ENCODE measurements at regions not wholly inside any gene's neighbourhood (a gene's known extent, or its start where the extent isn't known, plus 50 kb on each side); places are given as distances from the start of the nearest gene placed in this dataset.

DNA sequence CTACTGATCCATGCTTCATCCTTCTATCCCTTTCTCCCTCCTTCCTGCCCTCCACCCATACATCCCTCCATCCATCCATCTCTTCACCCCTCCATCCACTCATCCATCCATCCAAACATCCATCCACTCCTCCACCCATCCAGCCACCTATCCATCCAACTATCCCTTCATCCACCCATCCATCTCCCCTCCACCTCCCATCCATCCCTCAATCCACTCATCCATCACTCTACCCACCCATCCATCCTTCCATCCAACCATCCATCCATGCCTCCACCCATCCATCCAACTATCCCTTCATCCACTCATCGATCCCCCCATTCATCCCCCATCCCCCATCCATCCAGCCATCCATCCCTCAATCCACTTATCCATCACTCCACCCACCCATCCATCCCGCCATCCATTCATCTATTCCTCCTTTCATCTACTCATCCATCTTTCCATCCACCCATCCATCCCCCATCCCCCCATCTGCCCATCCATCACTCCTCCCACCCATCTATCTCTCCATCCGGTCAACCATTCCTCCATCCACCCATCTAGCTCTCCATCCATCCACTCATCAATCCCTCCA is 132.4 kb upstream of the IQSEC1 start:
- DNase-seq: no peak
- Histone ChIP-seq H3K9me2 (replicated peaks; ENCODE audit: insufficient read depth, low read length) (no peaks in the 10 kb centered on the region), H2AFZ (ENCODE audit: low read length) (no peak overlapping the region), H3K4me3 (ENCODE audit: low read length) (no peak overlapping the region), H3K27me3 (replicated peaks; ENCODE audit: insufficient read depth, low read length) (peaks cover 8% of the 10 kb centered on the region; the same call in 1 of the 2 replicates), H3K4me2 (ENCODE audit: low read depth, low read length) (no peak overlapping the region), H3K79me2 (ENCODE audit: low read length) (no peaks in the 10 kb centered on the region), H3K9me3 (replicated peaks; ENCODE audit: insufficient read depth, low read length) (no peaks in the 10 kb centered on the region), H3K27ac (ENCODE audit: low read length) (no peak overlapping the region), H3K36me3 (replicated peaks; ENCODE audit: insufficient read depth, low read length) (no peaks in the 10 kb centered on the region), H3K4me1 (ENCODE audit: low read length) (no peaks in the 10 kb centered on the region), H4K20me1 (ENCODE audit: insufficient read depth, low read length) (no peaks in the 10 kb centered on the region), H3F3A (ENCODE audit: insufficient read depth, low read length) (no peaks in the 10 kb centered on the region), H3K9ac (ENCODE audit: low read length) (no peak overlapping the region)
- TF ChIP-seq EZH2 (optimal IDR thresholded peaks at IDR 0.05; ENCODE audit: low read depth, low read length) (no peak), EZH2phosphoT487 (IDR thresholded peaks at IDR 0.05; ENCODE audit: low read length) (no peak)
- TF ChIP-seq, protein P1, sequence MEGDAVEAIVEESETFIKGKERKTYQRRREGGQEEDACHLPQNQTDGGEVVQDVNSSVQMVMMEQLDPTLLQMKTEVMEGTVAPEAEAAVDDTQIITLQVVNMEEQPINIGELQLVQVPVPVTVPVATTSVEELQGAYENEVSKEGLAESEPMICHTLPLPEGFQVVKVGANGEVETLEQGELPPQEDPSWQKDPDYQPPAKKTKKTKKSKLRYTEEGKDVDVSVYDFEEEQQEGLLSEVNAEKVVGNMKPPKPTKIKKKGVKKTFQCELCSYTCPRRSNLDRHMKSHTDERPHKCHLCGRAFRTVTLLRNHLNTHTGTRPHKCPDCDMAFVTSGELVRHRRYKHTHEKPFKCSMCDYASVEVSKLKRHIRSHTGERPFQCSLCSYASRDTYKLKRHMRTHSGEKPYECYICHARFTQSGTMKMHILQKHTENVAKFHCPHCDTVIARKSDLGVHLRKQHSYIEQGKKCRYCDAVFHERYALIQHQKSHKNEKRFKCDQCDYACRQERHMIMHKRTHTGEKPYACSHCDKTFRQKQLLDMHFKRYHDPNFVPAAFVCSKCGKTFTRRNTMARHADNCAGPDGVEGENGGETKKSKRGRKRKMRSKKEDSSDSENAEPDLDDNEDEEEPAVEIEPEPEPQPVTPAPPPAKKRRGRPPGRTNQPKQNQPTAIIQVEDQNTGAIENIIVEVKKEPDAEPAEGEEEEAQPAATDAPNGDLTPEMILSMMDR (IDR thresholded peaks at IDR 0.05; ENCODE audit: low read length): no peak

DNA sequence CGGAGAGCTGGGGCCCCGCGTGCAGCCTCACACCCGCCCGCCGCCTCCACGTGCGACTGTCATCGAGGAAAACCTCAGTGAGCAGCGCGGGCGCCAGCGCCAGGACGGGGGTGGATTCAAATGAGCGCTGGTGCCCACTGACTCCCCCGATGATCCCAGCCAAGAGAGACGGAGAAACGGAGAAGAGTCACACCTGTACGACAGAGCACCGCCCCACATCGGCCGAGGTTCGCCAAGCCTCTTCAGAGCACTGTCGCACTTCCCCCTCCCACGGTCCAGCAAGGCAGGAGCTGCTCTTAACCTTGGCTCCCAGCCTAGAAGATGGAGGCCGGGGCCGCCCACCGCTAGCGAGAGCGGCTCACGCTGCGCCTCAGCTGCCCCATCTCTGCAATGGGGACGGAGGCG is 130.9 kb upstream of the IQSEC1 start:
- H3K27ac ChIP-seq (ENCODE audit: low read length): no peak overlapping the region
- no peak overlapping the region for H3K4me3 ChIP-seq (ENCODE audit: low read length)
- no peaks in the 10 kb centered on the region for H4K20me1 ChIP-seq (ENCODE audit: insufficient read depth, low read length)
- no peaks in the 10 kb centered on the region for H3K4me1 ChIP-seq (ENCODE audit: low read length)
- TF ChIP-seq, protein P1 (IDR thresholded peaks at IDR 0.05; ENCODE audit: low read length): no peak
- H3K9me3 ChIP-seq (replicated peaks; ENCODE audit: insufficient read depth, low read length): no peaks in the 10 kb centered on the region
- no peaks in the 10 kb centered on the region for H3K36me3 ChIP-seq (replicated peaks; ENCODE audit: insufficient read depth, low read length)
- H3K27me3 ChIP-seq (replicated peaks; ENCODE audit: insufficient read depth, low read length): peaks cover 8% of the 10 kb centered on the region; the same call in 1 of the 2 replicates
- H3F3A ChIP-seq (ENCODE audit: insufficient read depth, low read length): no peaks in the 10 kb centered on the region
- H2AFZ ChIP-seq (ENCODE audit: low read length): no peak overlapping the region
- H3K9me2 ChIP-seq (replicated peaks; ENCODE audit: insufficient read depth, low read length): no peaks in the 10 kb centered on the region
- H3K9ac ChIP-seq (ENCODE audit: low read length): no peak overlapping the region
- no peak overlapping the region for H3K4me2 ChIP-seq (ENCODE audit: low read depth, low read length)
- no peak for DNase-seq
- H3K79me2 ChIP-seq (ENCODE audit: low read length): no peaks in the 10 kb centered on the region

DNA sequence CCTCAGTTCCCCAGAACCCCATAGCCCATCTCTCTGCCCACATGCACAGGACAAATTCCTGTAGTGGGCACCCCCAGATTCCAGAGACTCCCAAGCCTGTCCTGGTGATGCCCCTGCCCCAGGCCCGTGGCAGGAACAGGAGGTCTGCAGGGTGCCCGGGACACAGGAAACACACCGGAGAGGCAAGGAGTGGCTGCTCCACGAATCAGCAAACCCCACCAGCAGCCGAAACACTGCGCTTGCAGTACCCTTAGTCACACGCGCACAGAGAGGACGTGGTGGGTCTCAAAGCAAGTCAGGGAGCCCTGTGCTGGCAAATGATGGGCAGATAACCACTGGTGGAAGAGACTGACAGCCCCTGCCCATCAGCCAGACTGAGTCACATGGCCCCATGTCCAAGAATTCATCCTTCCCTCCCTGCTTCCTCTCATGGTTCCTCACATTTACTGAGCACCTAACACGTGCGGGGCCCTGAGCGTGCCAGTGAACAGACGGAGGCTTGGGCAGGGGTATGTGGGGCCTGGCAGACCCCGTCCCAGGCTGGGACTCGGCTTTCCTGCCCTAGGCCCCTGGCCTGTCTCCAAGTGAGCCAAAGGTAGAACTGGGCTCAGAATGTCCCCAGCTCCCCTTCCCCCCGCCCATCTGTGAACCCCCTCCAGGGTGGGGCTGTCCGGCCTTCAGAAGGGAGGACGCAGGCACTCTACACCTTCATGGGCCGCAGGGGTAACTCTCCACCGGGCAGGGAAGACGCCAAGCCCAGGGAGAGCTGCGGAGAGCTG is 130.4 kb upstream of the IQSEC1 start:
- Histone ChIP-seq H4K20me1 (ENCODE audit: insufficient read depth, low read length) (no peaks in the 10 kb centered on the region), H2AFZ (ENCODE audit: low read length) (no peak overlapping the region), H3F3A (ENCODE audit: insufficient read depth, low read length) (no peaks in the 10 kb centered on the region), H3K4me2 (ENCODE audit: low read depth, low read length) (no peak overlapping the region), H3K9me3 (replicated peaks; ENCODE audit: insufficient read depth, low read length) (no peaks in the 10 kb centered on the region), H3K4me3 (ENCODE audit: low read length) (no peak overlapping the region), H3K9ac (ENCODE audit: low read length) (no peak overlapping the region), H3K4me1 (ENCODE audit: low read length) (no peaks in the 10 kb centered on the region), H3K27ac (ENCODE audit: low read length) (no peak overlapping the region), H3K27me3 (replicated peaks; ENCODE audit: insufficient read depth, low read length) (peaks cover 8% of the 10 kb centered on the region; the same call in 1 of the 2 replicates), H3K36me3 (replicated peaks; ENCODE audit: insufficient read depth, low read length) (no peaks in the 10 kb centered on the region), H3K9me2 (replicated peaks; ENCODE audit: insufficient read depth, low read length) (no peaks in the 10 kb centered on the region), H3K79me2 (ENCODE audit: low read length) (no peaks in the 10 kb centered on the region)
- no peak for DNase-seq
- TF ChIP-seq, protein P1 (IDR thresholded peaks at IDR 0.05; ENCODE audit: low read length): no peak
- TF ChIP-seq EZH2phosphoT487 (IDR thresholded peaks at IDR 0.05; ENCODE audit: low read length): no peak
- no peak for TF ChIP-seq EZH2 (optimal IDR thresholded peaks at IDR 0.05; ENCODE audit: low read depth, low read length)
